Astrocyte (in vitro differentiated cells and primary cell): ENCODE measurements at regions not wholly inside any gene's neighbourhood (a gene's known extent, or its start where the extent isn't known, plus 50 kb on each side); places are given as distances from the start of the nearest gene placed in this dataset.

ENCODE experiments used
- DNase-seq: peaks from one replicate; pipeline ENCODE4 v3.0.0-alpha.2; 2010; ENCODE audit warnings: low read depth
- FAIRE-seq: peaks from 2 replicates; lab custom pipeline; 2011; peaks lifted over from hg19 to GRCh38; lab: Jason Lieb, UNC
- H2AFZ ChIP-seq: 2 replicates; pipeline ENCODE4 v1.6.0; 2012; ENCODE audit warnings: low read depth, low read length, inconsistent platforms
- H3K27ac ChIP-seq: 2 replicates; pipeline ENCODE4 v1.5.1; 2011; ENCODE audit warnings: low read depth, low read length, inconsistent platforms
- H3K27me3 ChIP-seq: 2 replicates; pipeline ENCODE4 v1.6.0; 2011; ENCODE audit warnings: low read length, inconsistent platforms; ENCODE audit not compliant: insufficient read depth
- H3K36me3 ChIP-seq: 2 replicates; pipeline ENCODE4 v1.5.1; 2011; ENCODE audit warnings: low read length, inconsistent platforms; ENCODE audit not compliant: insufficient read depth
- H3K4me1 ChIP-seq: 2 replicates; pipeline ENCODE4 v1.5.1; 2011; ENCODE audit warnings: low read length, inconsistent platforms; ENCODE audit not compliant: insufficient read depth
- H3K4me2 ChIP-seq: 2 replicates; pipeline ENCODE4 v1.6.0; 2012; ENCODE audit warnings: low read length, inconsistent platforms
- H3K4me3 ChIP-seq: 2 replicates; pipeline ENCODE4 v1.5.1; 2011; ENCODE audit warnings: low read depth, mild to moderate bottlenecking, low read length, inconsistent platforms; ENCODE audit not compliant: insufficient read depth
- H3K79me2 ChIP-seq: 2 replicates; pipeline ENCODE4 v1.6.0; 2012; ENCODE audit warnings: mild to moderate bottlenecking, low read length, inconsistent platforms; ENCODE audit not compliant: insufficient read depth
- H3K9ac ChIP-seq: 2 replicates; pipeline ENCODE4 v1.6.0; 2012; ENCODE audit warnings: mild to moderate bottlenecking, low read length, inconsistent platforms
- H3K9me3 ChIP-seq: 2 replicates; pipeline ENCODE4 v1.5.1; 2012; ENCODE audit warnings: low read depth, mild to moderate bottlenecking, low read length, inconsistent platforms; ENCODE audit not compliant: insufficient read depth
- H4K20me1 ChIP-seq: 2 replicates; pipeline ENCODE4 v1.6.0; 2012; ENCODE audit warnings: low read length, inconsistent platforms; ENCODE audit not compliant: insufficient read depth
- H3K27ac Mint-ChIP-seq: one replicate; pipeline ENCODE4 v1.8.0; 2021; ENCODE audit warnings: mild to moderate bottlenecking, mixed read lengths; ENCODE audit not compliant: unreplicated experiment
- H3K27me3 Mint-ChIP-seq: one replicate; pipeline ENCODE4 v1.8.0; 2021; ENCODE audit warnings: low read depth, mixed read lengths; ENCODE audit not compliant: unreplicated experiment
- H3K36me3 Mint-ChIP-seq: one replicate; pipeline ENCODE4 v1.8.0; 2021; ENCODE audit warnings: low read depth, mixed read lengths; ENCODE audit not compliant: unreplicated experiment
- H3K4me1 Mint-ChIP-seq: one replicate; pipeline ENCODE4 v1.8.0; 2021; ENCODE audit warnings: low read depth, mixed read lengths; ENCODE audit not compliant: unreplicated experiment
- H3K4me3 Mint-ChIP-seq: one replicate; pipeline ENCODE4 v1.8.0; 2021; ENCODE audit warnings: mild to moderate bottlenecking, moderate library complexity, mixed read lengths; ENCODE audit not compliant: unreplicated experiment
- H3K9me3 Mint-ChIP-seq: one replicate; pipeline ENCODE4 v1.8.0; 2021; ENCODE audit warnings: mild to moderate bottlenecking, mixed read lengths; ENCODE audit not compliant: unreplicated experiment
- EZH2 ChIP-seq: IDR thresholded peaks from 2 replicates; pipeline ENCODE4 v1.6.1; 2012; ENCODE audit warnings: mild to moderate bottlenecking, low read length, inconsistent platforms; ENCODE audit not compliant: insufficient read depth
- TF ChIP-seq, protein P1 (sequence below): IDR thresholded peaks from 2 replicates; pipeline ENCODE4 v1.5.1; 2011; ENCODE audit warnings: low read depth, mild to moderate bottlenecking, inconsistent platforms, low read length, moderate library complexity; ENCODE audit not compliant: insufficient read depth

- TF ChIP-seq, protein P1, sequence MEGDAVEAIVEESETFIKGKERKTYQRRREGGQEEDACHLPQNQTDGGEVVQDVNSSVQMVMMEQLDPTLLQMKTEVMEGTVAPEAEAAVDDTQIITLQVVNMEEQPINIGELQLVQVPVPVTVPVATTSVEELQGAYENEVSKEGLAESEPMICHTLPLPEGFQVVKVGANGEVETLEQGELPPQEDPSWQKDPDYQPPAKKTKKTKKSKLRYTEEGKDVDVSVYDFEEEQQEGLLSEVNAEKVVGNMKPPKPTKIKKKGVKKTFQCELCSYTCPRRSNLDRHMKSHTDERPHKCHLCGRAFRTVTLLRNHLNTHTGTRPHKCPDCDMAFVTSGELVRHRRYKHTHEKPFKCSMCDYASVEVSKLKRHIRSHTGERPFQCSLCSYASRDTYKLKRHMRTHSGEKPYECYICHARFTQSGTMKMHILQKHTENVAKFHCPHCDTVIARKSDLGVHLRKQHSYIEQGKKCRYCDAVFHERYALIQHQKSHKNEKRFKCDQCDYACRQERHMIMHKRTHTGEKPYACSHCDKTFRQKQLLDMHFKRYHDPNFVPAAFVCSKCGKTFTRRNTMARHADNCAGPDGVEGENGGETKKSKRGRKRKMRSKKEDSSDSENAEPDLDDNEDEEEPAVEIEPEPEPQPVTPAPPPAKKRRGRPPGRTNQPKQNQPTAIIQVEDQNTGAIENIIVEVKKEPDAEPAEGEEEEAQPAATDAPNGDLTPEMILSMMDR, result no peak
- TF ChIP-seq EZH2, result no peak
- Histone ChIP-seq H3K79me2 (no peaks in the 10 kb centered on the region), H2AFZ (no peak overlapping the region), H3K4me1 (no peaks in the 10 kb centered on the region), H3K36me3 (no peaks in the 10 kb centered on the region), H3K4me3 (no peak overlapping the region), H3K4me2 (no peak overlapping the region), H4K20me1 (no peaks in the 10 kb centered on the region), H3K27me3 (no peaks in the 10 kb centered on the region), H3K9ac (no peak overlapping the region), H3K27ac (no peak overlapping the region), H3K9me3 (no peaks in the 10 kb centered on the region)
- no peak for DNase-seq
- H3K9me3 Mint-ChIP-seq, result peaks cover 2% of the 10 kb centered on the region
- H3K27me3 Mint-ChIP-seq, result no peaks in the 10 kb centered on the region
- no peak overlapping the region for H3K4me3 Mint-ChIP-seq
- no peaks in the 10 kb centered on the region for H3K36me3 Mint-ChIP-seq
- H3K4me1 Mint-ChIP-seq, result no peaks in the 10 kb centered on the region
- no peak for FAIRE-seq
- H3K27ac Mint-ChIP-seq, result no peak overlapping the region
Observed at GRCh38 chr4:46442963-46443362, 53.0 kb upstream of the GABRA2 start.

- Histone ChIP-seq H3K4me3 (no peak overlapping the region), H2AFZ (no peak overlapping the region), H3K27me3 (no peaks in the 10 kb centered on the region), H4K20me1 (no peaks in the 10 kb centered on the region), H3K79me2 (no peaks in the 10 kb centered on the region), H3K4me2 (no peak overlapping the region), H3K9me3 (no peaks in the 10 kb centered on the region), H3K27ac (no peak overlapping the region), H3K9ac (no peak overlapping the region), H3K4me1 (no peaks in the 10 kb centered on the region), H3K36me3 (no peaks in the 10 kb centered on the region)
- no peak overlapping the region for H3K4me3 Mint-ChIP-seq
- no peaks in the 10 kb centered on the region for H3K27me3 Mint-ChIP-seq
- H3K36me3 Mint-ChIP-seq, result no peaks in the 10 kb centered on the region
- no peaks in the 10 kb centered on the region for H3K9me3 Mint-ChIP-seq
- TF ChIP-seq, protein P1, result no peak
- TF ChIP-seq EZH2, result no peak
- no peak overlapping the region for H3K27ac Mint-ChIP-seq
- DNase-seq (no peak), FAIRE-seq (no peak)
- H3K4me1 Mint-ChIP-seq, result no peaks in the 10 kb centered on the region
Observed at GRCh38 chr4:46441136-46441859, 51.4 kb upstream of the GABRA2 start.
